Loucy (cell line): ENCODE measurements at regions not wholly inside any gene's neighbourhood (a gene's known extent, or its start where the extent isn't known, plus 50 kb on each side); places are given as distances from the start of the nearest gene placed in this dataset.

Experiments used
- H2AFZ ChIP-seq: fragments of 200-600 bp; sonication (generic); 2 replicates; pipeline ENCODE4 v1.6.0; 2016; ENCODE audit warnings: antibody characterized with exemption, mild to moderate bottlenecking, low read length, moderate library complexity
- H3F3A ChIP-seq: fragments of 200-600 bp; 2 replicates; pipeline ENCODE4 v1.6.0; 2016; ENCODE audit warnings: antibody characterized with exemption, low read depth, mild to moderate bottlenecking
- H3K27me3 ChIP-seq: fragments of 200-600 bp; sonication (generic); 2 replicates; pipeline ENCODE4 v1.6.1; 2014; ENCODE audit warnings: low read length, mild to moderate bottlenecking; ENCODE audit not compliant: insufficient read depth, poor library complexity, severe bottlenecking
- H3K36me3 ChIP-seq: fragments of 200-600 bp; sonication (generic); 2 replicates; pipeline ENCODE4 v1.6.1; 2016; ENCODE audit warnings: low read length; ENCODE audit not compliant: insufficient read depth
- H3K4me1 ChIP-seq: fragments of 200-600 bp; sonication (generic); 2 replicates; pipeline ENCODE4 v1.5.1; 2014; ENCODE audit warnings: low read length, mild to moderate bottlenecking; ENCODE audit not compliant: insufficient read depth, poor library complexity, severe bottlenecking
- H3K4me2 ChIP-seq: fragments of 200-600 bp; sonication (generic); 2 replicates; pipeline ENCODE4 v1.6.0; 2014; ENCODE audit warnings: antibody characterized with exemption, low read length, low read depth, mild to moderate bottlenecking; ENCODE audit not compliant: poor library complexity, severe bottlenecking
- H3K4me3 ChIP-seq: fragments of 200-600 bp; sonication (generic); 2 replicates; pipeline ENCODE4 v1.5.1; 2014; ENCODE audit warnings: low read length, mild to moderate bottlenecking, mixed read lengths; ENCODE audit not compliant: poor library complexity, severe bottlenecking
- H3K79me2 ChIP-seq: fragments of 200-600 bp; sonication (generic); 2 replicates; pipeline ENCODE4 v1.6.1; 2014; ENCODE audit warnings: low read length; ENCODE audit not compliant: insufficient read depth
- H3K9ac ChIP-seq: fragments of 200-600 bp; sonication (generic); 2 replicates; pipeline ENCODE4 v1.6.0; 2014; ENCODE audit warnings: mild to moderate bottlenecking, low read depth, low read length, moderate library complexity; ENCODE audit not compliant: poor library complexity, severe bottlenecking
- H3K9me2 ChIP-seq: fragments of 200-600 bp; sonication (generic); replicated peaks from 2 replicates; pipeline ENCODE4 v1.6.1; 2016; ENCODE audit warnings: low read depth, low read length, mixed read lengths
- H3K9me3 ChIP-seq: fragments of 200-600 bp; sonication (generic); 2 replicates; pipeline ENCODE4 v1.6.1; 2014; ENCODE audit warnings: mild to moderate bottlenecking, antibody characterized with exemption, low read length, low read depth; ENCODE audit not compliant: insufficient read depth
- H4K20me1 ChIP-seq: fragments of 200-600 bp; sonication (generic); 2 replicates; pipeline ENCODE4 v1.6.0; 2014; ENCODE audit warnings: antibody characterized with exemption, low read length, mild to moderate bottlenecking; ENCODE audit not compliant: insufficient read depth, poor library complexity, severe bottlenecking
- EZH2phosphoT487 ChIP-seq: fragments of 200-600 bp; IDR thresholded peaks from 2 replicates; pipeline ENCODE4 v1.6.1; 2018; ENCODE audit warnings: antibody characterized with exemption, mild to moderate bottlenecking, moderate library complexity, borderline replicate concordance
- TF ChIP-seq, protein P1 (sequence below): fragments of 200-600 bp; sonication (generic); conservative IDR thresholded peaks from 2 replicates; pipeline ENCODE4 v1.5.1; 2014; ENCODE audit warnings: mild to moderate bottlenecking, antibody characterized with exemption, low read length

DNA sequence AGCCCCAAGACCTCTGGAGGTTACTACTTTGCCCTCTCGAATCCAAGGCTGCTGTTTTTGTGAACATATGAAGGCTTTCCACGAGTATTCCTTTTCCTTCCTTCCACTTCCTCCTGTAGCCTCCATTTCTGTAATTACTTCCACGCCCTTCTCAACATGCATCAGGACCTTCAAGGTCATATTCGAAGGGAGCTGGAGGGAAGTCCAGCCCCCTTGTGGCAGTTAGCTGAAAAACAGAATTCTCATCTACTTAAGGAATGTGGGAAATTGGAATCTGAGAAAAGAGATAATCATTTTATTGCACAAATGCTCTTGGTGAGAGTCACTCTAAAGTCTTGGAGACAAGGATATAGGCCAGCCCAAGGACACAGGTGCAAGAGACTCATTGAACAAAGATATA, 1000.2 kb downstream of the TDRD15 start:
- H3K4me2 ChIP-seq = no peak overlapping the region
- H3K9me3 ChIP-seq = no peaks in the 10 kb centered on the region; the same call in 1 of the 2 replicates
- H3F3A ChIP-seq = no peaks in the 10 kb centered on the region
- H3K9me2 ChIP-seq = no peaks in the 10 kb centered on the region; the same call in 1 of the 2 replicates
- H3K79me2 ChIP-seq = no peaks in the 10 kb centered on the region
- no peak overlapping the region for H3K9ac ChIP-seq
- no peak for TF ChIP-seq EZH2phosphoT487
- TF ChIP-seq, protein P1, sequence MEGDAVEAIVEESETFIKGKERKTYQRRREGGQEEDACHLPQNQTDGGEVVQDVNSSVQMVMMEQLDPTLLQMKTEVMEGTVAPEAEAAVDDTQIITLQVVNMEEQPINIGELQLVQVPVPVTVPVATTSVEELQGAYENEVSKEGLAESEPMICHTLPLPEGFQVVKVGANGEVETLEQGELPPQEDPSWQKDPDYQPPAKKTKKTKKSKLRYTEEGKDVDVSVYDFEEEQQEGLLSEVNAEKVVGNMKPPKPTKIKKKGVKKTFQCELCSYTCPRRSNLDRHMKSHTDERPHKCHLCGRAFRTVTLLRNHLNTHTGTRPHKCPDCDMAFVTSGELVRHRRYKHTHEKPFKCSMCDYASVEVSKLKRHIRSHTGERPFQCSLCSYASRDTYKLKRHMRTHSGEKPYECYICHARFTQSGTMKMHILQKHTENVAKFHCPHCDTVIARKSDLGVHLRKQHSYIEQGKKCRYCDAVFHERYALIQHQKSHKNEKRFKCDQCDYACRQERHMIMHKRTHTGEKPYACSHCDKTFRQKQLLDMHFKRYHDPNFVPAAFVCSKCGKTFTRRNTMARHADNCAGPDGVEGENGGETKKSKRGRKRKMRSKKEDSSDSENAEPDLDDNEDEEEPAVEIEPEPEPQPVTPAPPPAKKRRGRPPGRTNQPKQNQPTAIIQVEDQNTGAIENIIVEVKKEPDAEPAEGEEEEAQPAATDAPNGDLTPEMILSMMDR = no peak; the same call in 1 of the 2 replicates
- no peak overlapping the region for H2AFZ ChIP-seq
- H4K20me1 ChIP-seq = no peaks in the 10 kb centered on the region
- H3K4me1 ChIP-seq = no peaks in the 10 kb centered on the region
- H3K36me3 ChIP-seq = no peaks in the 10 kb centered on the region
- H3K27me3 ChIP-seq = no peaks in the 10 kb centered on the region
- no peak overlapping the region for H3K4me3 ChIP-seq

DNA sequence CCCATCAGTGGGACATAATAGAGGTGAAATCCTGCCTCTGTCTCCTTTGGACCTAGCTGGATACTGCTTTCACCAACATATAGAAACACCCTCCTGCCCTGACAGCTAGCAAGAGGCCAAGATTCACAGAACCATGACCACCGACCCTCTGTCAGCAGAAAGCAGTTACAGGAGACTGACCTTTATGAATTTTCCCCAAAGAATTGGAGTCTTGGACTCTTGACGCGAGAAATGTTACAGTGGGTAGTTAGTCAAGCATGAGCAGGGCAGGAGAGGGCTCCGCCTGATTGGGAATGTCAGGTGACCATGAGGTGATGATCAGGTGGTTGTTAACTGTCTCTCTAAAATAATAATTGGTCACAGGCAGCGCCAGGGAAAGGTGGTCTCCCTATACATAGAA, 1002.3 kb downstream of the TDRD15 start:
- Histone ChIP-seq H3K36me3 (no peaks in the 10 kb centered on the region), H3K9me3 (no peaks in the 10 kb centered on the region; the same call in 1 of the 2 replicates), H4K20me1 (no peaks in the 10 kb centered on the region), H3K79me2 (no peaks in the 10 kb centered on the region), H3K4me2 (no peak overlapping the region), H2AFZ (no peak overlapping the region), H3F3A (no peaks in the 10 kb centered on the region), H3K9ac (no peak overlapping the region), H3K27me3 (no peaks in the 10 kb centered on the region), H3K9me2 (no peaks in the 10 kb centered on the region; the same call in 1 of the 2 replicates), H3K4me3 (no peak overlapping the region), H3K4me1 (no peaks in the 10 kb centered on the region)
- TF ChIP-seq, protein P1 = no peak
- no peak for TF ChIP-seq EZH2phosphoT487

DNA sequence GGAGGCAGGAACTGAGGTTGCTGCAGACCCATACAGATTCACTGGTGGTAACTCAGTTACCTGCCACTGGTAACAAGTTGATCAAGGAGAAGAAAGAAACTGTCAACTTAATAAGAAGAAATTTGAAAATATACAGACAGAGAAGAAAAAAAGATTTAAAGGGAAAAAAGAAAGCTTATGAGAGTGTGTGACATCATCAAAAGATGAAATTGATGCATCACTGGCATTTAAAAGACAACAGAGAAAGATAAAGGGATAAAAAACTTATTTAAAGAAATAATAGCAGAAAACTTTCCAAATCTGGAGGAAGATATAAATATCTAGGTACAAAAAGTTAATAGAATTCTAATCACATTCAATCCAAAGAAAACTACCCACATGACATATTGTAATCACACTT, 1003.2 kb downstream of the TDRD15 start:
- no peaks in the 10 kb centered on the region for H3F3A ChIP-seq
- TF ChIP-seq, protein P1 = no peak
- TF ChIP-seq EZH2phosphoT487 = no peak
- H3K4me1 ChIP-seq = no peaks in the 10 kb centered on the region

More for the DNA sequence above, 1003.2 kb downstream of the TDRD15 start:
- Histone ChIP-seq H3K4me3 (no peak overlapping the region), H3K4me2 (no peak overlapping the region), H3K36me3 (no peaks in the 10 kb centered on the region), H2AFZ (no peak overlapping the region), H3K79me2 (no peaks in the 10 kb centered on the region), H4K20me1 (no peaks in the 10 kb centered on the region), H3K9ac (no peak overlapping the region), H3K9me2 (no peaks in the 10 kb centered on the region; the same call in 1 of the 2 replicates), H3K9me3 (no peaks in the 10 kb centered on the region; the same call in 1 of the 2 replicates), H3K27me3 (no peaks in the 10 kb centered on the region)
